Ectodermal cell (in vitro differentiated cells): ENCODE measurements at regions not wholly inside any gene's neighbourhood (a gene's known extent, or its start where the extent isn't known, plus 50 kb on each side); places are given as distances from the start of the nearest gene placed in this dataset.
"Not testable (repeated sequence)": the region's sequence is repeated elsewhere in the genome, so short reads cannot be mapped to it uniquely, and the experiment has no call there.

Experiments
- H3K27ac ChIP-seq: 2 replicates; pipeline ENCODE4 v1.7.0; 2013; ENCODE audit warnings: mild to moderate bottlenecking, low read depth, low read length; ENCODE audit not compliant: insufficient read depth, poor library complexity, severe bottlenecking
- H3K27me3 ChIP-seq: 2 replicates; pipeline ENCODE4 v1.7.0; 2013; ENCODE audit warnings: mild to moderate bottlenecking, low read length; ENCODE audit not compliant: insufficient read depth, control insufficient read depth, poor library complexity, severe bottlenecking
- H3K36me3 ChIP-seq: one replicate; pipeline ENCODE4 v1.7.0; 2013; ENCODE audit warnings: low read length; ENCODE audit not compliant: control insufficient read depth, insufficient read depth
- H3K4me1 ChIP-seq: one replicate; pipeline ENCODE4 v1.7.0; 2013; ENCODE audit warnings: low read length; ENCODE audit not compliant: control insufficient read depth, insufficient read depth
- H3K4me3 ChIP-seq: 2 replicates; pipeline ENCODE4 v1.7.0; 2013; ENCODE audit warnings: low read depth, low read length, control low read depth; ENCODE audit not compliant: insufficient read depth
- H3K9me3 ChIP-seq: 2 replicates; pipeline ENCODE4 v1.7.0; 2013; ENCODE audit warnings: mild to moderate bottlenecking, low read length, moderate library complexity; ENCODE audit not compliant: control insufficient read depth
- WGBS, 2 experiments: methylation state at CpG; one replicate each; pipeline ENCODE4 v1.1.7; 2013; ENCODE audit warnings: missing lambda C conversion rate in 2 of 2; 5-methylcytosine and 5-hydroxymethylcytosine counted together

GRCh38 chrY:12357204-12357603, 343.8 kb upstream of the USP9Y start:
- H3K4me1 ChIP-seq = no peaks in the 10 kb centered on the region
- no peak overlapping the region for H3K27ac ChIP-seq
- H3K36me3 ChIP-seq = no peaks in the 10 kb centered on the region
- no peak overlapping the region for H3K4me3 ChIP-seq
- WGBS, 2 experiments = 55 to 77% methylated on average over 2 to 3 of the region's 3 CpGs
- no peaks in the 10 kb centered on the region for H3K9me3 ChIP-seq
- H3K27me3 ChIP-seq = no peaks in the 10 kb centered on the region

DNA sequence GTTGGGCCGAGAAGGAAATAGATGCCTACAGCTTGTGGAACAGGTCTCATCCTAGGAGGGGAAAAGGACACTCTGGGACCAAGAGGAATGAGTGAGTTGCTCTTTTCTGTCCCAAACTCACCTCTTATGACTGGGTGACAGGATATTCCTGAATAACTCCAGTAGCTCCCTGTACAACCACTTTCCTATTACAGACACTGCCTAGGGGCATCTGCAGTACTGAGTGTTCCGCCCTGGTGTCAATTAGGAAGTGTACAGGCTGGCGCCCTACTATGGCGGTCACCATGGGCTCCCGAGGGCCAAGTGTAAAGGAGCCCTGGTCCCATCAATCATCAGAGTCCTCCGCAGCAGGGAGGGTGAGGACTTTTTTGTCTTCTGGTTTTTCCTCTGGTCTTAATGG, 343.4 kb upstream of the USP9Y start:
- Histone ChIP-seq H3K4me3 (no peak overlapping the region), H3K36me3 (no peaks in the 10 kb centered on the region), H3K27me3 (no peaks in the 10 kb centered on the region), H3K4me1 (no peaks in the 10 kb centered on the region), H3K9me3 (no peaks in the 10 kb centered on the region), H3K27ac (no peak overlapping the region)
- WGBS, 2 experiments = 84% methylated on average over 6 of the region's 6 CpGs

GRCh38 chrY:12358337-12358736, 342.7 kb upstream of the USP9Y start:
- 73 to 76% methylated on average over 4 to 7 of the region's 7 CpGs for WGBS, 2 experiments

GRCh38 chrY:12359867-12360266, 341.2 kb upstream of the USP9Y start:
- WGBS, 2 experiments = 79% methylated on average over 9 of the region's 9 CpGs
- Histone ChIP-seq H3K9me3 (no peaks in the 10 kb centered on the region), H3K4me3 (no peak overlapping the region), H3K27ac (no peak overlapping the region), H3K4me1 (no peaks in the 10 kb centered on the region), H3K27me3 (no peaks in the 10 kb centered on the region), H3K36me3 (no peaks in the 10 kb centered on the region)

More at GRCh38 chrY:12358337-12358736, 342.7 kb upstream of the USP9Y start:
- Histone ChIP-seq H3K4me3 (no peak overlapping the region), H3K9me3 (no peaks in the 10 kb centered on the region), H3K27ac (no peak overlapping the region), H3K4me1 (no peaks in the 10 kb centered on the region), H3K27me3 (no peaks in the 10 kb centered on the region), H3K36me3 (no peaks in the 10 kb centered on the region)

GRCh38 chrY:12360496-12360895, 340.5 kb upstream of the USP9Y start:
- Histone ChIP-seq H3K27me3 (no peaks in the 10 kb centered on the region), H3K4me3 (no peak overlapping the region), H3K27ac (no peak overlapping the region), H3K9me3 (no peaks in the 10 kb centered on the region), H3K36me3 (no peaks in the 10 kb centered on the region), H3K4me1 (no peaks in the 10 kb centered on the region)
- 78 to 82% methylated on average over 9 of the region's 9 CpGs for WGBS, 2 experiments

DNA sequence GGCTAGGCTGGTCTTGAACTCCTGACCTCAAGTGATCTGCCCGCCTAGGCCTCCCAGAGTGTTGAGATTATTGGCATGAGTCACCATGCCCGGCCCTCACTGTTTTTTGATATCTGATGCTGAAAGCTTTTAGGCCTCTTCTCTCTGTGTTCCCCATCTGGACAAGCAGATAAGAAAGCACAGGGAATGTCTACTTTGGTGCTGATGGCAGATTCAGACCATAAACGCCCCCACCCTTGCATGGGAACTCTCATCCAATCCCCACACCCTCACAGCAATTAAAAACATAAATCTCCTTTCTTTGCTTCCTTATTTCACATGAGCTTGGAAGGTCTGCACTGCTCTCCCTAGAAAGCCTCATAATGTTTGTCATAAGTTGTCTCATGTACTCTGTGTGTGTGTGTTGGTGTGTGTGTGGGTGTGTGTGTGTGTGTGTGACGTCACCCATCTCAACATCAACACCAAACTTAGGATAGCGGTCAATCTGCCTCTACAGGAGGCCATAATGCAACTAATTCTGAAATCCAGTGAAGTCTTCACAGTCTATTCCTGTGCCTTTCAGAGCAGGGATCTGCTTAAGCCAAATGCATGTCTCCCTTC, 335.6 kb upstream of the USP9Y start:
- no peaks in the 10 kb centered on the region for H3K36me3 ChIP-seq
- H3K9me3 ChIP-seq = no peaks in the 10 kb centered on the region
- no peaks in the 10 kb centered on the region for H3K27me3 ChIP-seq
- H3K4me3 ChIP-seq = no peak overlapping the region
- 71 to 75% methylated on average over 4 of the region's 5 CpGs for WGBS, 2 experiments
- H3K4me1 ChIP-seq = no peaks in the 10 kb centered on the region
- no peak overlapping the region for H3K27ac ChIP-seq

DNA sequence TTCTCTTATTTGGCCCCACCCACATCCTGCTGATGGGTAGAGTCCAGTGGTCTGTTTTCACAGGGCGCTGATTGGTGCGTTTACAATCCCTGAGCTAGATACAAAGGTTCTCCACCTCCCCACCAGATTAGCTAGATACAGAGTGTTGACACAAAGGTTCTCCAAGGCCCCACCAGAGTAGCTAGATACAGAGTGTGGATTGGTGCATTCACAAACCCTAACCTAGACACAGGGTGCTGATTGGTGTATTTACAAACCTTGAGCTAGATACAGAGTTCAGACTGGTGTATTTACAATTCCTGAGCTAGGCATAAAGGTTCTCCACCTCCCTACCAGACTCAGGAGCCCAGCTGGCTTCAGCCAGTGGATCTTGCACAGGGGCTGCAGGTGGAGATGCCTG, 326.4 kb upstream of the USP9Y start:
- WGBS, 2 experiments = 89% methylated on average over 2 of the region's 2 CpGs; no CpG with 5 or more reads in 1 of the 2 experiments
- not testable (repeated sequence) for H3K36me3 ChIP-seq, H3K27ac ChIP-seq, H3K9me3 ChIP-seq, H3K4me1 ChIP-seq, H3K4me3 ChIP-seq, H3K27me3 ChIP-seq

DNA sequence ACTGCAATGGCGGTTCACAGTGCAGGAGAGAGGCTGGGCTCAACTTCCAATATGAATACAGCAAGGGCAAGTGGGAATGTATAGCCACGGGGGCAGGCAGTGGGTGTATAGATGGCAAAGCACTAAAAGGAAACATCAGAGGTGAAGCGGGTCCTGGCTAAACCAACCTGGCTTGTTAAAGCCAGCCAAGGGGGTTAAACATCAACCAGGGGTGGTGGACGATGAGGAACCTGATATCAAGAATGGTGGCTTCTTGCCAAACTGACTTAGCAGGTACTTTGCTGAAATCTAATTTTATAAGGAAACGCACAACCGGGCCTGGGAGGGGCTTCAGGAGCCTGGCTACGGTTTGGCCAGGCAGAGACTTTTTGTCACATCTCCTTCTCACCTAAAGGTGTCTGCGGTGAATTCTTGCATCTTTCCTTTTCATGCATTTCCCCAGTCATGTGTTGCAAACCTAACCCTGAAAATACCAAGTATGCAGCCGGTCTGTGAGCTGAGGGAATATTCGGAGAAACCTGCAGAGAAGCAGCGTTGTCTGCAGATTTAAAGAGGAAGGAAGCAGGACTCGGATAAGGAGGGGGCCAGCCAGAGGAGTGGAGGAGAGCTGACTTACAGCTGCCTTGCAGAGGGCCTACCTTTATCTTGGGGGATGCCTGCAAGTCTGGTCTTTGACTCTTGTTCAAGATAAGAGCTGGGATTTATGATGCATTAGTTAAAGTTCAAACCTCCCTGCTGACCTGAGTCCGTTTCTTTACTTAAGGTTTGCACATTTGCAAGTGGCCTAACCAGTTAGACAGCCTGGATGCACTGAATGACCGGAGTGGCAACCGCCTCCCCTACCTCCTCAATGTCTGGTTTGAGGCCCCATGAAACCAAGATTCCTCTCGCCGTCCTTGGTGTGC, 309.1 kb upstream of the USP9Y start:
- H3K9me3 ChIP-seq, H3K27me3 ChIP-seq, H3K36me3 ChIP-seq, H3K4me3 ChIP-seq, H3K27ac ChIP-seq, H3K4me1 ChIP-seq: not testable (repeated sequence)
- WGBS, 2 experiments = 78 to 81% methylated on average over 15 to 17 of the region's 17 CpGs

DNA sequence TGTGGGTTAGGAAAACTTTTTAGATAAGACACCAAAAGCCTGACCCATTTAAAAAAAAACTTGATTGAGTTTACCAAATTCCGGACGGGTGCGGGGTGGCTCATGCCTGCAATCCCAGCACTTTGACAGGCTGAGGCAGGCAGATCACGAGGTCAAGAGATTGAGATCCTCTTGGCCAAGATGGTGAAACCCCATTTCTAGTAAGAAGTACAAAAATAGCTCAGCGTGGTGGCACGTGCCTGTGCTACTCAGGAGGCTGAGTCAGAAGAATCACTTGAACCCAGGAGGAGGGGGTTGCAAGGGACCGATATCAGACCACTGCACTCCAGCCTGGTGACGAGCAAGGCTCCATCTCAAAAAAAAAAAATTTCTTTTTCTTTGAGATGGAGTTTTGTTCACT, 307.8 kb upstream of the USP9Y start:
- WGBS, 2 experiments = 84 to 86% methylated on average over 8 of the region's 8 CpGs
- no peaks in the 10 kb centered on the region for H3K4me1 ChIP-seq
- no peaks in the 10 kb centered on the region for H3K27me3 ChIP-seq
- no peaks in the 10 kb centered on the region for H3K9me3 ChIP-seq
- H3K27ac ChIP-seq = no peak overlapping the region
- H3K36me3 ChIP-seq = no peaks in the 10 kb centered on the region
- no peak overlapping the region for H3K4me3 ChIP-seq

GRCh38 chrY:12395381-12396120, 305.5 kb upstream of the USP9Y start:
- H3K9me3 ChIP-seq, H3K27me3 ChIP-seq, H3K4me1 ChIP-seq, H3K4me3 ChIP-seq, H3K27ac ChIP-seq, H3K36me3 ChIP-seq: not testable (repeated sequence)
- WGBS, 2 experiments = 48 to 67% methylated on average over 4 to 5 of the region's 5 CpGs
